Suprapubic skin (tissue), 4 donors: ENCODE measurements at regions not wholly inside any gene's neighbourhood (a gene's known extent, or its start where the extent isn't known, plus 50 kb on each side); places are given as distances from the start of the nearest gene placed in this dataset.

ENCODE experiments used
- DNase-seq, 2 donors: peaks; one replicate each; pipeline ENCODE4 v3.0.0-alpha.2; 2019; ENCODE audit warnings: low spot score in 2 of 2
- H3K27ac ChIP-seq: fragments of 200-600 bp; sonication (generic); one replicate; pipeline ENCODE4 v1.5.1; 2019
- H3K27me3 ChIP-seq: fragments of 200-600 bp; sonication (generic); one replicate; pipeline ENCODE4 v1.5.1; 2019
- H3K36me3 ChIP-seq: fragments of 200-600 bp; sonication (generic); one replicate; pipeline ENCODE4 v1.5.1; 2019
- H3K4me1 ChIP-seq: fragments of 200-600 bp; sonication (generic); one replicate; pipeline ENCODE4 v1.5.1; 2019
- H3K4me3 ChIP-seq: fragments of 200-600 bp; sonication (generic); one replicate; pipeline ENCODE4 v1.5.1; 2019; ENCODE audit warnings: mild to moderate bottlenecking
- H3K9me3 ChIP-seq: fragments of 200-600 bp; sonication (generic); one replicate; pipeline ENCODE4 v1.5.1; 2019
- EP300 ChIP-seq: sonication (generic); formaldehyde crosslinking; IDR thresholded peaks from one replicate; pipeline ENCODE4 v1.6.1; 2017; ENCODE audit warnings: antibody characterized with exemption
- POLR2A ChIP-seq, 2 donors: fragments of 450-650 bp; IDR thresholded peaks; one replicate each; pipeline ENCODE4 v1.6.1; 2017; ENCODE audit warnings: antibody characterized with exemption in 2 of 2, mild to moderate bottlenecking in 2 of 2, moderate library complexity in 2 of 2
- POLR2AphosphoS5 ChIP-seq, 3 donors: sonication (generic); formaldehyde crosslinking; IDR thresholded peaks; one replicate each; pipeline ENCODE4 v1.6.1; 2017; ENCODE audit warnings: antibody characterized with exemption in 3 of 3
- WGBS: methylation state at CpG from one replicate; pipeline ENCODE4 v1.1.5; 2018; 5-methylcytosine and 5-hydroxymethylcytosine counted together
- TF ChIP-seq, protein P1 (sequence below), 2 donors: fragments of 200-600 bp in 1 of 2; fragments of 450-650 bp in 1 of 2; sonication (generic) in 1 of 2; IDR thresholded peaks; one replicate each; pipeline ENCODE4 v1.5.1; 2016 to 2019; ENCODE audit warnings: antibody characterized with exemption in 2 of 2, mild to moderate bottlenecking in 1 of 2, moderate library complexity in 1 of 2

DNA sequence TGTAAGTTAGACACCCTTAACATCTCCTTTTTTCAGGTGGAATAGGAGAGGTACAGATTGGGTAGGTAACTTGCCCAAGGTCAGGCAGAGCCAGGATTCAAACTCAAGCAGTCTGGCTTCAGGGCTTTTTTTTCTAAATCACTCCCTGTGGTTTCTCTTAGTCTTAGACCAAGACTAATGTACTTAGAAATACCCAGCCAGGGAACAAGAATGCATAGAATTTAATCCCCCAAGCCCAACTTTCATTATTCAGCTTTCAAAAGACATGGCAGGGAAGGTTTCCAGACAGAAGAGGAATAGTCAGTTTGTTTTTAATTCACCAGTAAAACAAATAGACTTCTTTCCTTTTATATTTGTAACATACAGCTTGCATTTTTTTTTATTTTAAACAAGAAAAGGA, 305.2 kb upstream of the RBFOX1 start:
- Histone ChIP-seq H3K9me3 (no peaks in the 10 kb centered on the region), H3K36me3 (no peaks in the 10 kb centered on the region), H3K4me3 (no peak overlapping the region), H3K27ac (no peak overlapping the region), H3K4me1 (no peaks in the 10 kb centered on the region), H3K27me3 (no peaks in the 10 kb centered on the region)
- no peak for TF ChIP-seq POLR2A (IDR thresholded peaks at IDR 0.05)
- TF ChIP-seq, protein P1, sequence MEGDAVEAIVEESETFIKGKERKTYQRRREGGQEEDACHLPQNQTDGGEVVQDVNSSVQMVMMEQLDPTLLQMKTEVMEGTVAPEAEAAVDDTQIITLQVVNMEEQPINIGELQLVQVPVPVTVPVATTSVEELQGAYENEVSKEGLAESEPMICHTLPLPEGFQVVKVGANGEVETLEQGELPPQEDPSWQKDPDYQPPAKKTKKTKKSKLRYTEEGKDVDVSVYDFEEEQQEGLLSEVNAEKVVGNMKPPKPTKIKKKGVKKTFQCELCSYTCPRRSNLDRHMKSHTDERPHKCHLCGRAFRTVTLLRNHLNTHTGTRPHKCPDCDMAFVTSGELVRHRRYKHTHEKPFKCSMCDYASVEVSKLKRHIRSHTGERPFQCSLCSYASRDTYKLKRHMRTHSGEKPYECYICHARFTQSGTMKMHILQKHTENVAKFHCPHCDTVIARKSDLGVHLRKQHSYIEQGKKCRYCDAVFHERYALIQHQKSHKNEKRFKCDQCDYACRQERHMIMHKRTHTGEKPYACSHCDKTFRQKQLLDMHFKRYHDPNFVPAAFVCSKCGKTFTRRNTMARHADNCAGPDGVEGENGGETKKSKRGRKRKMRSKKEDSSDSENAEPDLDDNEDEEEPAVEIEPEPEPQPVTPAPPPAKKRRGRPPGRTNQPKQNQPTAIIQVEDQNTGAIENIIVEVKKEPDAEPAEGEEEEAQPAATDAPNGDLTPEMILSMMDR (IDR thresholded peaks at IDR 0.05), result no peak
- no peak for TF ChIP-seq POLR2AphosphoS5 (IDR thresholded peaks at IDR 0.05)
- no peak for TF ChIP-seq EP300
- no peak for DNase-seq

DNA sequence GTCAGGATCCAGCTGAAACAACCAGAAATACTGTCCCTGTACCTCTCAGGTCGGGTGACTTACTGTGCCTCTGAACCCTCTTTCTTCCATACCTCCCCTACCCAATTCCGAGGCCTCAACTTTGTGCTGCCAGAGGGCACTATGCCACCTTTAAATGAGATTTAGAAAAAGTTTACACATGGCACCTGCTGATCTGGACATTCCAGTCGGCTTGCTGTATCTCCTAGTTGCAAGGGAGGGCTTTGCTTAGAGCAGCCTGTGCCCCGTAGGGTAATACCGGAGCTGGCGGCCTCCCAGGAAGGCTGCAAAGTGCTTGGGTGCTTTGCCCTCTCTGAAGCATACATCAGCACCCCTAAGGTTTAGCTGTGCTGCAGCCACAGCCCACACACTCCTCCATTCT, 306.0 kb upstream of the RBFOX1 start:
- WGBS, result 57% methylated on average over 6 of the region's 6 CpGs
- Histone ChIP-seq H3K4me3 (no peak overlapping the region), H3K27ac (no peak overlapping the region), H3K36me3 (no peaks in the 10 kb centered on the region), H3K27me3 (no peaks in the 10 kb centered on the region), H3K9me3 (no peaks in the 10 kb centered on the region), H3K4me1 (no peaks in the 10 kb centered on the region)
- no peak for TF ChIP-seq EP300
- TF ChIP-seq, protein P1 (IDR thresholded peaks at IDR 0.05), result no peak
- no peak for DNase-seq

DNA sequence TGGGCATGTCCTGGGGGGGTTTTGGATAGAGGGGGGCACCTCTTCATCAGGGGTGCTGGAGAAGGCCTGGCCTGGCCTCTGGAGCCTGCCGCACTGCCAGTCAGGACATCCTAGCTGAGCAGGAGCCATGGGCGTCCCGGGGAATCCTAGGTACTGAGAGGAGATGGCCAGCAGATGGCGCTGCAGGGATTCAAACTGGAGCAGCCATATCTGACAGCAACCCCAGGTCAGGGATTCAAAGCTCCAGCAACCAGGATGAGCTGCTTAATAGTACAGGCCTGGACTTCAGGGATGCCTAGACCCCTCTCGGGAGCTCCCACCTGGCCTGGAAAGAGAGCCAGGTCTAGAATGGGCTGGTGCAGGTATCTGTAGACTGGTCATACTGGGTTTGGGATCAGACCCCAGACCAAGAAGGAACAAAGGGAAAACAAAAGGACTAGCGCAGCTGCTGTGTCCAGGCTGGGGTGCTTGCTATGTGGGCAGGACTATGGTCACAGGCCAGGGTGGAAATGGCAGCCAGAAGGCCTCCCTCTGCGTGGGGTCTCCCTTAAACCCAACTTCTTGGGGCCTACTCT, 306.9 kb upstream of the RBFOX1 start:
- Histone ChIP-seq H3K4me3 (no peak overlapping the region), H3K27ac (no peak overlapping the region), H3K9me3 (no peaks in the 10 kb centered on the region), H3K36me3 (no peaks in the 10 kb centered on the region), H3K4me1 (no peaks in the 10 kb centered on the region), H3K27me3 (no peaks in the 10 kb centered on the region)
- no peak for TF ChIP-seq EP300
- TF ChIP-seq, protein P1 (IDR thresholded peaks at IDR 0.05), result peak; percentile 18 to 48
- DNase-seq, result peak; percentile 70 to 79
- 45% methylated on average over 6 of the region's 7 CpGs for WGBS

DNA sequence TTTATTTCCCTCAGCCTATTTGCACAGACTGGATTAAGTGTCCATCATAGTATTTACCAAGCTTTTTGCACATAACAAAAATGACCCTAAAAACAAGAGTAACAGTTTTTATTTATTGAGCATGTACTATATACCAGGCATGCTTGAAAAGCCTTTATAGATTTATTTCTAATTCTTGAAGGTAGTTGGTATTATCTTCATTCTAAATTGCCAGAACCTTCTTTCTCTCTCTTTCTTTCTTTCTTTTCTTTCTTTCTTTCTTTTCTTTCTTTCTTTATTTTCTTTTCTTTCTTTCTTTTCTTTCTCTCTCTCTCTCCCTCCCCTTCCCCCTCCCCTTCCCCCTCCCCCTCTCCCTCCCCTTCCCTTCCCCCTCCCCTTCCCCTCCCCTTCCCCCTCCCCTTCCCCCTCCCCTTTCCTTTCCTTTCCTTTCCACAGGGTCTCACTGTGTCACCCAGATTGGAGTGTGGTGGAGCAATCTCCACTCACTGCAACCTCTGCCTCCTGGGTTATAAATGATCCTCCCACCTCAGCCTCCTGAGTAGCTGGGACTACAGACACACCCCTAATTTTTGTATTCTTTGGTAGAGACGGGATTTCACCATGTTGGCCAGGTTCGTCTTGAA, 310.9 kb upstream of the RBFOX1 start:
- WGBS, result 73% methylated on average over 2 of the region's 2 CpGs
- H3K4me3 ChIP-seq, result no peak overlapping the region
- no peak for DNase-seq
- no peaks in the 10 kb centered on the region for H3K9me3 ChIP-seq
- no peaks in the 10 kb centered on the region for H3K27me3 ChIP-seq
- no peak overlapping the region for H3K27ac ChIP-seq
- no peaks in the 10 kb centered on the region for H3K36me3 ChIP-seq
- no peaks in the 10 kb centered on the region for H3K4me1 ChIP-seq
- TF ChIP-seq POLR2A (IDR thresholded peaks at IDR 0.05), result no peak
- TF ChIP-seq EP300, result no peak
- TF ChIP-seq POLR2AphosphoS5 (IDR thresholded peaks at IDR 0.05), result no peak
- TF ChIP-seq, protein P1 (IDR thresholded peaks at IDR 0.05), result no peak

DNA sequence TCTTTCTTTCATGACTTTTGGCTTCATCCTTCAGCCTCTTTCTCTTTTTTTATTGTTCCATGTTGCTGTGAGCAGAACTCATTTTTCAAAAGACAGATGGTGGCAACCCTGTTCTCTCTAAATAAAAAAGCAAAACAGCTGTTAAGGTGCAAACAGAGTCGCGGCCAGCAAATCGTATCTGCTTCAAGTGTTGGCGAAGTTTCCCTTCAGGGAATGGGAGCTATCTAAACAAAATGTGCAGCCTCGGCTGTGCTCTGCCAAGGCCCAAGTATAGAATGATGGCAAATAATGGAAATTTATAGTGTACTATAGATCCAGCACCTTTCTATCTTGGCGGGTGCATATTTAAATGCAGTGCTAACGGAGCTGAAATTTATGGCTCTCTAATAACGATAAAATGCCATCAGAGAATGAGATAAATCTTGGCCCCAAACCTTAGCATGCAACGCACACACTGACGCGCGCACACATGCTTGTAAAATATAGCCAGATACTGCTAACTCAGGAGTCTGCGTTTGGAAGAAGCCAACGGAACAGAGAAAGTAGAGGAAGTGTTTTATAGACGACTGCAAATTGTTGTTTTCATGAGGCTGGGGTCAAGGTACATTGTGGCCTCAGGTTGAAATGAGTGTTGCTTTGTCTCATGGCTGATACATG, 315.5 kb upstream of the RBFOX1 start:
- no peaks in the 10 kb centered on the region for H3K36me3 ChIP-seq
- no peaks in the 10 kb centered on the region for H3K4me1 ChIP-seq
- H3K27me3 ChIP-seq, result no peaks in the 10 kb centered on the region
- TF ChIP-seq POLR2A (IDR thresholded peaks at IDR 0.05) (no peak), EP300 (no peak), POLR2AphosphoS5 (IDR thresholded peaks at IDR 0.05) (no peak)
- TF ChIP-seq, protein P1 (IDR thresholded peaks at IDR 0.05), result no peak
- DNase-seq, result no peak
- no peaks in the 10 kb centered on the region for H3K9me3 ChIP-seq
- no peak overlapping the region for H3K27ac ChIP-seq
- no peak overlapping the region for H3K4me3 ChIP-seq
- 75% methylated on average over 15 of the region's 15 CpGs for WGBS
